Activated B cell treated with CpG ODN at 0.5 μM for 24 hours (primary cell): ENCODE measurements at regions not wholly inside any gene's neighbourhood (a gene's known extent, or its start where the extent isn't known, plus 50 kb on each side); places are given as distances from the start of the nearest gene placed in this dataset.

Experiments used
- ATAC-seq: fragments of 200-7000 bp; cut with Tn5 transposase; one replicate; pipeline ENCODE4 v1.10.0; 2021; ENCODE audit warnings: low read depth, mild to moderate bottlenecking, moderate library complexity
- CTCF ChIA-PET: fragments of 350-600 bp; sonication (Branson Sonifier 250); formaldehyde crosslinking; loops from one replicate; lab custom pipeline; 2021; ENCODE audit warnings: antibody characterized with exemption; lab: Charles Lee
- POLR2A ChIA-PET: fragments of 350-600 bp; sonication (Branson Sonifier 250); formaldehyde crosslinking; loops from one replicate; lab custom pipeline; 2021; ENCODE audit warnings: antibody characterized with exemption; lab: Charles Lee
- DNase-seq: peaks from one replicate; pipeline ENCODE4 v3.0.0; 2022
- H3K27ac Mint-ChIP-seq: one replicate; pipeline ENCODE4 v1.8.0; 2020; ENCODE audit warnings: mixed read lengths
- H3K27me3 Mint-ChIP-seq: one replicate; pipeline ENCODE4 v1.8.0; 2021; ENCODE audit warnings: mixed read lengths
- H3K36me3 Mint-ChIP-seq: one replicate; pipeline ENCODE4 v1.8.0; 2021; ENCODE audit warnings: low read depth, mixed read lengths
- H3K4me1 Mint-ChIP-seq: one replicate; pipeline ENCODE4 v1.8.0; 2021; ENCODE audit warnings: mixed read lengths
- H3K4me3 Mint-ChIP-seq: one replicate; pipeline ENCODE4 v1.8.0; 2020; ENCODE audit warnings: mild to moderate bottlenecking, mixed read lengths
- H3K9me3 Mint-ChIP-seq: one replicate; pipeline ENCODE4 v1.8.0; 2020; ENCODE audit warnings: mixed read lengths
- CTCF ChIP-seq: fragments of 200-600 bp; IDR thresholded peaks from one replicate; pipeline ENCODE4 v1.8.0; 2022; ENCODE audit warnings: antibody characterized with exemption, mild to moderate bottlenecking
- intact Hi-C: fragments of 100-400 bp; cut with micrococcal nuclease; formaldehyde crosslinking; loops from one replicate; pipeline ENCODE4 v1.15.1; 2024

GRCh38 chr1:72918940-72919339, 636.6 kb upstream of the NEGR1 start:
- ATAC-seq (no peak), DNase-seq (no peak)
- POLR2A ChIA-PET = no interaction called here
- Mint-ChIP-seq H3K27ac (no peak overlapping the region), H3K4me1 (no peaks in the 10 kb centered on the region), H3K27me3 (no peaks in the 10 kb centered on the region), H3K4me3 (no peak overlapping the region), H3K9me3 (peaks cover 2% of the 10 kb centered on the region), H3K36me3 (no peaks in the 10 kb centered on the region)
- no peak for TF ChIP-seq CTCF
- intact Hi-C loops = no loop called here
- CTCF ChIA-PET = no interaction called here

- Mint-ChIP-seq H3K4me1 (no peaks in the 10 kb centered on the region), H3K4me3 (no peak overlapping the region), H3K36me3 (no peaks in the 10 kb centered on the region), H3K27me3 (no peaks in the 10 kb centered on the region), H3K27ac (no peak overlapping the region), H3K9me3 (peaks cover 2% of the 10 kb centered on the region)
- ATAC-seq (no peak), DNase-seq (no peak)
- ChIA-PET POLR2A (no interaction called here), CTCF (no interaction called here)
- no peak for TF ChIP-seq CTCF
- intact Hi-C loops = no loop called here
Observed at GRCh38 chr1:72917920-72918319, 635.6 kb upstream of the NEGR1 start.

GRCh38 chr1:72915581-72915980, 633.2 kb upstream of the NEGR1 start:
- Mint-ChIP-seq H3K4me3 (no peak overlapping the region), H3K36me3 (no peaks in the 10 kb centered on the region), H3K27ac (no peak overlapping the region), H3K4me1 (no peaks in the 10 kb centered on the region), H3K27me3 (no peaks in the 10 kb centered on the region), H3K9me3 (peaks cover 2% of the 10 kb centered on the region)
- no peak for ATAC-seq
- intact Hi-C loops = no loop called here
- TF ChIP-seq CTCF = no peak
- no peak for DNase-seq
- CTCF ChIA-PET = no interaction called here
- POLR2A ChIA-PET = no interaction called here

- Mint-ChIP-seq H3K9me3 (peaks cover 7% of the 10 kb centered on the region), H3K27ac (no peak overlapping the region), H3K36me3 (no peaks in the 10 kb centered on the region), H3K27me3 (no peaks in the 10 kb centered on the region), H3K4me1 (no peaks in the 10 kb centered on the region), H3K4me3 (no peak overlapping the region)
- ChIA-PET CTCF (no interaction called here), POLR2A (no interaction called here)
- intact Hi-C loops = no loop called here
- DNase-seq = no peak
- ATAC-seq = no peak
- TF ChIP-seq CTCF = no peak
Observed at GRCh38 chr1:72911656-72912055, 629.3 kb upstream of the NEGR1 start.

GRCh38 chr1:72896256-72896655, 613.9 kb upstream of the NEGR1 start:
- no peak for TF ChIP-seq CTCF
- peaks cover 7% of the 10 kb centered on the region for H3K9me3 Mint-ChIP-seq
- DNase-seq = no peak
- H3K4me3 Mint-ChIP-seq = no peak overlapping the region
- ATAC-seq = no peak
- ChIA-PET POLR2A (no interaction called here), CTCF (no interaction called here)
- no peaks in the 10 kb centered on the region for H3K36me3 Mint-ChIP-seq
- intact Hi-C loops = no loop called here
- H3K27ac Mint-ChIP-seq = no peak overlapping the region
- no peaks in the 10 kb centered on the region for H3K4me1 Mint-ChIP-seq
- no peaks in the 10 kb centered on the region for H3K27me3 Mint-ChIP-seq
